Neural cell (in vitro differentiated cells): ENCODE measurements at regions not wholly inside any gene's neighbourhood (a gene's known extent, or its start where the extent isn't known, plus 50 kb on each side); places are given as distances from the start of the nearest gene placed in this dataset.

Experiments used
- MXI1 ChIP-seq: fragments of 450-650 bp; conservative IDR thresholded peaks from 2 replicates; pipeline ENCODE4 v1.6.1; 2014; ENCODE audit warnings: antibody characterized with exemption, mild to moderate bottlenecking; ENCODE audit not compliant: poor library complexity, severe bottlenecking
- POLR2AphosphoS5 ChIP-seq: IDR thresholded peaks from 2 replicates; pipeline ENCODE4 v1.6.1; 2012
- RAD21 ChIP-seq: fragments of 450-650 bp; conservative IDR thresholded peaks from 2 replicates; pipeline ENCODE4 v1.6.1; 2014; ENCODE audit warnings: antibody characterized with exemption, mild to moderate bottlenecking, moderate library complexity
- TF ChIP-seq, protein P1 (sequence below): fragments of 450-650 bp; IDR thresholded peaks from 2 replicates; pipeline ENCODE4 v1.5.1; 2014; ENCODE audit warnings: antibody characterized with exemption, mild to moderate bottlenecking, moderate library complexity; ENCODE audit not compliant: poor library complexity, severe bottlenecking

DNA sequence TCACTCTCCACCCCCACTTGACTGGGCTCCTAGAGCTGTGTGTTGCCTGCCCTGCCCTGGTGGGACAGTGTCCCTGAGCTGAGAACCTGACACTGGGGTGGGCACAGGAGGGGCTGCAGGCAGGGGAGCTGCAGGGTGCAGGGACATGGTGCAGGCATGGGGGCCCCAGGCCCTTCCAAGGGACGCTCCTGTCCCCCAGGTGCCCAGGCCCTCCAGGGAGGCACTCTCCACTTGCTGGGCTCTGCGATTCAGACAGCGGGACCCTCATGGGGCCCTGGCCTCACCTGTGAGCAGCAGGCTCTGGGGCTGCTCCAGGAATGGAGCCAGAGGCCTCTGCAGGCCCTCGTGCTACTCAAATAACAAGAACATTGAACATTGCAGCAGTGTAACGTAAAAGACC, 89.4 kb downstream of the BARX1 start:
- TF ChIP-seq, protein P1, sequence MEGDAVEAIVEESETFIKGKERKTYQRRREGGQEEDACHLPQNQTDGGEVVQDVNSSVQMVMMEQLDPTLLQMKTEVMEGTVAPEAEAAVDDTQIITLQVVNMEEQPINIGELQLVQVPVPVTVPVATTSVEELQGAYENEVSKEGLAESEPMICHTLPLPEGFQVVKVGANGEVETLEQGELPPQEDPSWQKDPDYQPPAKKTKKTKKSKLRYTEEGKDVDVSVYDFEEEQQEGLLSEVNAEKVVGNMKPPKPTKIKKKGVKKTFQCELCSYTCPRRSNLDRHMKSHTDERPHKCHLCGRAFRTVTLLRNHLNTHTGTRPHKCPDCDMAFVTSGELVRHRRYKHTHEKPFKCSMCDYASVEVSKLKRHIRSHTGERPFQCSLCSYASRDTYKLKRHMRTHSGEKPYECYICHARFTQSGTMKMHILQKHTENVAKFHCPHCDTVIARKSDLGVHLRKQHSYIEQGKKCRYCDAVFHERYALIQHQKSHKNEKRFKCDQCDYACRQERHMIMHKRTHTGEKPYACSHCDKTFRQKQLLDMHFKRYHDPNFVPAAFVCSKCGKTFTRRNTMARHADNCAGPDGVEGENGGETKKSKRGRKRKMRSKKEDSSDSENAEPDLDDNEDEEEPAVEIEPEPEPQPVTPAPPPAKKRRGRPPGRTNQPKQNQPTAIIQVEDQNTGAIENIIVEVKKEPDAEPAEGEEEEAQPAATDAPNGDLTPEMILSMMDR, result no peak
- no peak for TF ChIP-seq MXI1
- TF ChIP-seq POLR2AphosphoS5, result no peak
- TF ChIP-seq RAD21, result no peak
